Mesothelial cell of epicardium (in vitro differentiated cells): ENCODE measurements at regions not wholly inside any gene's neighbourhood (a gene's known extent, or its start where the extent isn't known, plus 50 kb on each side); places are given as distances from the start of the nearest gene placed in this dataset.

Source experiments
- DNase-seq, 2 experiments: peaks; one replicate each; pipeline ENCODE4 v3.0.0; 2021; ENCODE audit warnings: low spot score in 2 of 2; ENCODE audit not compliant: unreplicated experiment in 2 of 2
- H3K27ac Mint-ChIP-seq: 2 replicates; pipeline ENCODE4 v1.8.0; 2021; ENCODE audit warnings: mixed read lengths
- H3K27me3 Mint-ChIP-seq: 2 replicates; pipeline ENCODE4 v1.8.0; 2021; ENCODE audit warnings: low read depth, mixed read lengths
- H3K36me3 Mint-ChIP-seq: 2 replicates; pipeline ENCODE4 v1.8.0; 2021; ENCODE audit warnings: mixed read lengths
- H3K4me1 Mint-ChIP-seq: 2 replicates; pipeline ENCODE4 v1.8.0; 2021; ENCODE audit warnings: mixed read lengths
- H3K4me3 Mint-ChIP-seq: 2 replicates; pipeline ENCODE4 v1.8.0; 2021; ENCODE audit warnings: mild to moderate bottlenecking, moderate library complexity, mixed read lengths
- H3K9me3 Mint-ChIP-seq: 2 replicates; pipeline ENCODE4 v1.8.0; 2021; ENCODE audit warnings: mixed read lengths
- CTCF ChIP-seq: fragments of 200-600 bp; sonication (generic); IDR thresholded peaks from one replicate; pipeline ENCODE4 v1.5.0; 2021; ENCODE audit warnings: antibody characterized with exemption; ENCODE audit not compliant: unreplicated experiment

- Mint-ChIP-seq H3K9me3 (peaks cover 23% of the 10 kb centered on the region), H3K4me3 (no peak overlapping the region), H3K36me3 (no peaks in the 10 kb centered on the region), H3K27me3 (no peaks in the 10 kb centered on the region), H3K4me1 (peaks cover 6% of the 10 kb centered on the region), H3K27ac (no peak overlapping the region)
- TF ChIP-seq CTCF = no peak
- no peak for DNase-seq
Observed at GRCh38 chr3:94587291-94587690, 524.4 kb downstream of the NSUN3 start.

- Mint-ChIP-seq H3K4me3 (no peak overlapping the region), H3K27me3 (no peaks in the 10 kb centered on the region), H3K36me3 (no peaks in the 10 kb centered on the region), H3K27ac (no peak overlapping the region), H3K9me3 (peaks cover 10% of the 10 kb centered on the region), H3K4me1 (peaks cover 2% of the 10 kb centered on the region)
- no peak for DNase-seq
- no peak for TF ChIP-seq CTCF
Observed at GRCh38 chr3:94593526-94594150, 530.8 kb downstream of the NSUN3 start.

- DNase-seq = no peak
- Mint-ChIP-seq H3K9me3 (peaks cover 18% of the 10 kb centered on the region), H3K4me3 (no peak overlapping the region), H3K27me3 (no peaks in the 10 kb centered on the region), H3K36me3 (no peaks in the 10 kb centered on the region), H3K27ac (no peak overlapping the region), H3K4me1 (peaks cover 2% of the 10 kb centered on the region)
- TF ChIP-seq CTCF = no peak
Observed at GRCh38 chr3:94596141-94596540, 533.3 kb downstream of the NSUN3 start.

- Mint-ChIP-seq H3K4me1 (no peaks in the 10 kb centered on the region), H3K36me3 (no peaks in the 10 kb centered on the region), H3K27ac (no peak overlapping the region), H3K4me3 (no peak overlapping the region), H3K9me3 (peaks cover 18% of the 10 kb centered on the region), H3K27me3 (no peaks in the 10 kb centered on the region)
- DNase-seq = no peak
- no peak for TF ChIP-seq CTCF
Observed at GRCh38 chr3:94596887-94597566, 534.2 kb downstream of the NSUN3 start.

- no peak overlapping the region for H3K4me3 Mint-ChIP-seq
- no peaks in the 10 kb centered on the region for H3K9me3 Mint-ChIP-seq
- H3K36me3 Mint-ChIP-seq = no peaks in the 10 kb centered on the region
- TF ChIP-seq CTCF = no peak
- DNase-seq = no peak
- no peaks in the 10 kb centered on the region for H3K4me1 Mint-ChIP-seq
- no peaks in the 10 kb centered on the region for H3K27me3 Mint-ChIP-seq
- H3K27ac Mint-ChIP-seq = no peak overlapping the region
Observed at GRCh38 chr3:94607778-94608177, 544.9 kb downstream of the NSUN3 start.
